Mesenchymal stem cell (in vitro differentiated cells and primary cell): ENCODE measurements at regions not wholly inside any gene's neighbourhood (a gene's known extent, or its start where the extent isn't known, plus 50 kb on each side); places are given as distances from the start of the nearest gene placed in this dataset.

Source experiments
- DNase-seq: peaks from one replicate; pipeline ENCODE4 v3.0.0-alpha.2; 2013
- H2AFZ ChIP-seq: one replicate; pipeline ENCODE4 v1.6.1; 2013; ENCODE audit warnings: low read depth, mild to moderate bottlenecking, control low read depth, inconsistent platforms, low read length, moderate library complexity
- H2AK5ac ChIP-seq: 2 replicates; pipeline ENCODE4 v1.6.1; 2013; ENCODE audit warnings: low read length, moderate library complexity, mild to moderate bottlenecking, inconsistent platforms; ENCODE audit not compliant: severe bottlenecking
- H2BK120ac ChIP-seq: one replicate; pipeline ENCODE4 v1.6.1; 2013; ENCODE audit warnings: low read depth, mild to moderate bottlenecking, inconsistent platforms, low read length, moderate library complexity
- H2BK12ac ChIP-seq, 2 experiments: one replicate each; pipeline ENCODE4 v1.6.1; 2013; ENCODE audit warnings: inconsistent platforms in 2 of 2, low read length in 2 of 2, mild to moderate bottlenecking in 2 of 2, moderate library complexity in 2 of 2, control low read depth in 1 of 2
- H2BK15ac ChIP-seq: one replicate; pipeline ENCODE4 v1.6.1; 2013; ENCODE audit warnings: mild to moderate bottlenecking, low read depth, inconsistent platforms; ENCODE audit not compliant: poor library complexity, severe bottlenecking
- H2BK5ac ChIP-seq: 2 replicates; pipeline ENCODE4 v1.6.1; 2013; ENCODE audit warnings: low read depth, mild to moderate bottlenecking, low read length, control low read depth, inconsistent platforms; ENCODE audit not compliant: poor library complexity, severe bottlenecking
- H3K14ac ChIP-seq, 2 experiments: one replicate each; pipeline ENCODE4 v1.6.1; 2013; ENCODE audit warnings: inconsistent platforms in 2 of 2, low read length in 2 of 2, control low read depth in 1 of 2, mild to moderate bottlenecking in 1 of 2, moderate library complexity in 1 of 2
- H3K18ac ChIP-seq, 2 experiments: one replicate each; pipeline ENCODE4 v1.6.1; 2013; ENCODE audit warnings: inconsistent platforms in 2 of 2, low read length in 2 of 2, control low read depth in 1 of 2, low read depth in 1 of 2, mild to moderate bottlenecking in 1 of 2
- H3K23ac ChIP-seq, 2 experiments: one replicate each; pipeline ENCODE4 v1.6.1; 2013; ENCODE audit warnings: inconsistent platforms in 2 of 2, low read length in 2 of 2, mild to moderate bottlenecking in 2 of 2, moderate library complexity in 2 of 2, control low read depth in 1 of 2
- H3K27ac ChIP-seq: 2 replicates; pipeline ENCODE4 v1.5.1; 2013; ENCODE audit warnings: mild to moderate bottlenecking, moderate library complexity, low read length, control low read depth, inconsistent platforms; ENCODE audit not compliant: poor library complexity, severe bottlenecking
- H3K27me3 ChIP-seq, 2 experiments: 2 replicates each; pipeline versions ENCODE4 v1.6.1 to v1.7.0; 2013; ENCODE audit warnings: low read length in 2 of 2, mild to moderate bottlenecking in 2 of 2, moderate library complexity in 2 of 2, control low read depth in 1 of 2, inconsistent platforms in 1 of 2; ENCODE audit not compliant: control insufficient read depth in 1 of 2, insufficient read depth in 1 of 2
- H3K36me3 ChIP-seq, 2 experiments: 2 replicates each; pipeline versions ENCODE4 v1.6.1 to v1.7.0; 2013; ENCODE audit warnings: low read length in 2 of 2, control low read depth in 1 of 2, inconsistent platforms in 1 of 2, low read depth in 1 of 2, mild to moderate bottlenecking in 1 of 2; ENCODE audit not compliant: insufficient read depth in 2 of 2, control insufficient read depth in 1 of 2
- H3K4ac ChIP-seq, 2 experiments: one replicate each; pipeline ENCODE4 v1.6.1; 2013; ENCODE audit warnings: inconsistent platforms in 2 of 2, low read length in 2 of 2, mild to moderate bottlenecking in 2 of 2, moderate library complexity in 2 of 2, control low read depth in 1 of 2, low read depth in 1 of 2
- H3K4me1 ChIP-seq: 2 replicates; pipeline ENCODE4 v1.6.1; 2013; ENCODE audit warnings: low read depth, low read length, control low read depth; ENCODE audit not compliant: control insufficient read depth, insufficient read depth
- H3K4me2 ChIP-seq: 2 replicates; pipeline ENCODE4 v1.6.1; 2013; ENCODE audit warnings: low read length, mild to moderate bottlenecking, inconsistent platforms; ENCODE audit not compliant: poor library complexity, severe bottlenecking
- H3K4me3 ChIP-seq, 2 experiments: 2 replicates each; pipeline versions ENCODE4 v1.5.1 to v1.7.0; 2013; ENCODE audit warnings: low read length in 2 of 2, mild to moderate bottlenecking in 2 of 2, control low read depth in 1 of 2, low read depth in 1 of 2; ENCODE audit not compliant: insufficient read depth in 1 of 2
- H3K79me1 ChIP-seq: replicated peaks from 2 replicates; pipeline ENCODE4 v1.6.1; 2013; ENCODE audit warnings: mild to moderate bottlenecking, control low read depth, low read length, inconsistent platforms; ENCODE audit not compliant: poor library complexity, severe bottlenecking
- H3K9ac ChIP-seq: 2 replicates; pipeline ENCODE4 v1.7.0; 2013; ENCODE audit warnings: mild to moderate bottlenecking, low read length, moderate library complexity
- H3K9me3 ChIP-seq: 2 replicates; pipeline ENCODE4 v1.7.0; 2013; ENCODE audit warnings: mild to moderate bottlenecking, low read length; ENCODE audit not compliant: control insufficient read depth
- H4K8ac ChIP-seq: one replicate; pipeline ENCODE4 v1.6.1; 2013; ENCODE audit warnings: inconsistent platforms, mild to moderate bottlenecking, low read length, moderate library complexity
- H4K91ac ChIP-seq: one replicate; pipeline ENCODE4 v1.6.1; 2013; ENCODE audit warnings: mild to moderate bottlenecking, low read length, inconsistent platforms
- WGBS: methylation state at CpG from one replicate; pipeline ENCODE4 v1.1.7; 2013; ENCODE audit warnings: mixed read lengths; 5-methylcytosine and 5-hydroxymethylcytosine counted together

DNA sequence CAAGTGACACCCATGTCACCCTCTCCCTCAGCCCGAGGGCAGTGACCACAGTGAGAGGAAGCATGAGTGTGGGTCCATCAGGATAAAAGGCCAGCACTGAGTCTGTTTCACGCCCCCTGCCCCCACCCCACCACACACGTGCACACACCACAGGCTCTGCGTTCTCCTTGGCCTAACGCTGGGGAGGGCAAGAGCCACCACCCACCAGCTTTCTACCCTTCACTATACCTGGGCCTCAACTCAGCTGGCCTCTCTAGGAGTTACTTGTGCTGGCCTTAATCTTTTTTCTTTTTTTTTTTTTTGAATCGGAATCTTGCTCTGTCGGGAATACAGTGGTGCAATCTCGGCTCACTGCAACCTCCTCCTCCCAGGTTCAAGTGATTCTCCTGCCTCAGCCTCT lies 140.5 kb downstream of the ZFP36L2 start:
- Histone ChIP-seq H3K4ac (peak overlapping the region; percentile 98 to 99), H3K27ac (peak overlapping the region; percentile 83), H2AFZ (no peak overlapping the region), H2AK5ac (peak overlapping the region; percentile 100), H3K9me3 (peaks cover 14% of the 10 kb centered on the region), H3K4me1 (peaks cover 50% of the 10 kb centered on the region), H3K9ac (peak overlapping the region; percentile 77), H3K27me3 (no peaks in the 10 kb centered on the region), H2BK120ac (peak overlapping the region; percentile 97), H3K79me1 (no peaks in the 10 kb centered on the region), H3K18ac (peak overlapping the region; percentile 100), H3K4me2 (no peak overlapping the region), H3K23ac (peak overlapping the region in 1 of 2 experiments; percentile 95), H2BK12ac (peak overlapping the region; percentile 100), H3K4me3 (no peak overlapping the region), H3K36me3 (no peaks in the 10 kb centered on the region), H2BK15ac (peak overlapping the region; percentile 100), H3K14ac (peak overlapping the region in 1 of 2 experiments; percentile 64), H4K91ac (peak overlapping the region; percentile 100), H2BK5ac (peak overlapping the region; percentile 4), H4K8ac (peak overlapping the region; percentile 98)
- no peak for DNase-seq
- WGBS, result 36% methylated on average over 8 of the region's 8 CpGs

DNA sequence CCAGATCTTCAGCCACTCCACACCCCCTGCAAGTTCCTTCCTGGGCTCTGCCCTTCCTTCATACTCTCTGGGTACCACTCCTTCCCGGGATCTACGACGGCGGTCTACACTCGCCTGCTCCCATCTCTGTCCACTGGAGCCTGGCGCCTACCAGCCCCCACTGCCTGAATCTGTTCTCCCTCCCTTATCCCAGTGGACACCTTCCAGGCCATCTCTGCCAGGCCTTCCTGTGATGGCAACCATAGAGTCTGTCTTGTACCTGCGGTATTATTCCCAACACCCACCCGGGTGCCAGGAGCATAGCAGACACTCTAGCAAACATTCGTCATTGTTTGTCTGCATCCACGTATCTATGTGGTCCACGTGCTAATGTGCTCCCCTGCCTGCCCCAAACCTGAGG lies 140.9 kb downstream of the ZFP36L2 start:
- Histone ChIP-seq H2BK120ac (peak overlapping the region; percentile 97), H4K91ac (peak overlapping the region; percentile 100), H3K79me1 (no peaks in the 10 kb centered on the region), H2BK12ac (peak overlapping the region; percentile 100), H3K27me3 (no peaks in the 10 kb centered on the region), H3K4me3 (no peak overlapping the region), H3K9me3 (peaks cover 10% of the 10 kb centered on the region), H3K4me2 (no peak overlapping the region), H2BK15ac (peak overlapping the region; percentile 100), H2AK5ac (peak overlapping the region; percentile 100), H3K18ac (peak overlapping the region; percentile 100), H2BK5ac (peak overlapping the region; percentile 4), H2AFZ (no peak overlapping the region), H3K9ac (peak overlapping the region; percentile 77), H4K8ac (peak overlapping the region; percentile 98), H3K36me3 (no peaks in the 10 kb centered on the region), H3K4ac (peak overlapping the region; percentile 98 to 99), H3K4me1 (peaks cover 50% of the 10 kb centered on the region), H3K14ac (peak overlapping the region in 1 of 2 experiments; percentile 64), H3K27ac (peak overlapping the region; percentile 83), H3K23ac (peak overlapping the region in 1 of 2 experiments; percentile 95)
- WGBS, result 97% methylated on average over 11 of the region's 11 CpGs
- no peak for DNase-seq

DNA sequence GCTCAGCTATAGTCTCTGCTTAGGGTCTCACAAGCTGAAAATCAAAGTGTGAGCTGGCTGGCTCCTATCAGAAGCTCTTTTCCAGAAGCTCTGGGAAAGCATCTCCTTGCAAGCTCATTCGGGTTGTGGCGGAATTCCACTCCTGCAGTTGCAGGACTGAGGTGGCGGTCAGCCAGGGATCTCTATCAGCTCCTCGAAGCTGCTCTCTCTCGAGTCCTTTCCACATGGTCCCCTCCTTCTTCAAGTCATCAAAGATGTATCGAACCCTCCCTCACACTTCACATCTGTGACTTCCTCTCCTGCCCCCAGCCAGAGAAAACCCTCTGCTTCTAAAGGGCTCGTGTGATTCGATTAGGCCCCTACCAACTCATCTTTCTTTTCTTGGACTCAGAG lies 141.7 kb downstream of the ZFP36L2 start:
- peak; percentile 71 for DNase-seq
- Histone ChIP-seq H3K18ac (peak overlapping the region; percentile 70 to 95), H2BK120ac (peak overlapping the region; percentile 97), H3K4me2 (no peak overlapping the region), H2BK12ac (peak overlapping the region; percentile 80 to 99), H3K4me3 (no peak overlapping the region), H3K9ac (peak overlapping the region; percentile 53), H3K14ac (no peak overlapping the region), H3K36me3 (no peaks in the 10 kb centered on the region), H4K8ac (peak overlapping the region; percentile 53), H2AK5ac (peak overlapping the region; percentile 23), H3K4me1 (peaks cover 52% of the 10 kb centered on the region), H3K27me3 (no peaks in the 10 kb centered on the region), H2BK5ac (no peak overlapping the region), H3K9me3 (peaks cover 3% of the 10 kb centered on the region), H3K79me1 (no peaks in the 10 kb centered on the region), H3K27ac (no peak overlapping the region), H3K4ac (peak overlapping the region; percentile 94 to 98), H4K91ac (peak overlapping the region; percentile 72), H3K23ac (no peak overlapping the region), H2AFZ (no peak overlapping the region), H2BK15ac (peak overlapping the region; percentile 26)
- WGBS, result 50% methylated on average over 8 of the region's 8 CpGs

DNA sequence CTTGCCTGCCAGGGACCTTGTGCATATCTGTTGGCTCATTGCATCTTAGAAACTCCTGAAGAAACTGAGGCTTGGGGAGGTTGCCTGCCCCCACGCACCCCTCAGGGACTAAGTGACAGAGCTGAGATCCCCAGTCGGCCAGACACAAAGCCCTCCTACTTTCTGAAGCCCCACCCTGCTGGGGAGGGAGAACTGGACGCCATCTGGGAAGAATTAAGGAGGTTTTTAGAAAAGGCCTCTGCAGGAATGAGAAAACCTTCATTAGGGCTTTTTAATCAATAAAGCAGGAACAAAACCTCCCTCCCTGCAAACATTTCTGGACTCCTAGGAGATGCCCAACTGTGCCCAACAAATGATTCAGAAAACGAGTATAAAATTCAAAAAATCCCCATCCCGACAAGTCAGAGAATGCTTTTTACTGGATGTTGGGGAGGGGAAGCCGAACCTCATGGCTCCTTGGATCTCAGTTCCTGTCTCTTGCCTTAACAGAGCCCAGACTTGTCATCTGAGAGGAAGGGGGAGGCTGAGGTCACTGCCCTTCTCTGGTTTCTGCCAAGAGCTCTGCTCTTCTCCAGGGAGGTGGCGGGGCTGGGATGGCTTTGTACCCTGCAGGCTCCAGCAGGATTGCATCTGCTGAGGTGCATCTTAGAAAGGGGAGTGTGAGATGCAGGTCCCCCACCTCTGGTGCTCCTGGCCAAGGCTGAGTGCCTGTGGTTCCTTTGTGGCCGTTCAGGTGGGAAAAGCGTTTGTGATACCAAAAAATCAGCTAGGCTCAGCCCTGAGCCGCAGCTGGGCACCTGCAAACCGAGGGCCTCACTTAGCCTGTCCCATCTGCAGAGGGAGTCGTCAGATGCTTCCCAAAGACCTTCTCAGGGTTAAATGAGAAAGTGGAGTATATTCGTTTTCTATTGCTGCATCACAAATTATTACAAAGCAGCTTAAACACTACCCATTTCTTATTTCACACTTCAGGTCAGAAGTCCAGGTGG lies 142.4 kb downstream of the ZFP36L2 start:
- Histone ChIP-seq H4K91ac (peak overlapping the region; percentile 96), H3K27me3 (no peaks in the 10 kb centered on the region), H2BK15ac (peak overlapping the region; percentile 27), H3K4me1 (peaks cover 52% of the 10 kb centered on the region), H2AFZ (no peak overlapping the region), H3K9ac (peak overlapping the region; percentile 53), H3K14ac (peak overlapping the region in 1 of 2 experiments; percentile 57), H3K4me3 (no peak overlapping the region), H3K23ac (peak overlapping the region in 1 of 2 experiments; percentile 76), H3K4ac (peak overlapping the region; percentile 94), H2AK5ac (peak overlapping the region; percentile 82), H3K36me3 (no peaks in the 10 kb centered on the region), H2BK12ac (peak overlapping the region; percentile 97 to 99), H2BK5ac (peak overlapping the region; percentile 53), H2BK120ac (peak overlapping the region; percentile 98), H4K8ac (peak overlapping the region; percentile 97), H3K4me2 (peak overlapping the region; percentile 14), H3K18ac (peak overlapping the region; percentile 90 to 95), H3K79me1 (no peaks in the 10 kb centered on the region), H3K9me3 (no peaks in the 10 kb centered on the region), H3K27ac (no peak overlapping the region)
- DNase-seq, result peak; percentile 79
- 35% methylated on average over 7 of the region's 13 CpGs for WGBS
